Activated CD8-positive, alpha-beta memory T cell treated with anti-CD3 and anti-CD28 coated beads, Interleukin-2, amount 50 U/mL, for 48 hours (primary cell): ENCODE measurements at regions not wholly inside any gene's neighbourhood (a gene's known extent, or its start where the extent isn't known, plus 50 kb on each side); places are given as distances from the start of the nearest gene placed in this dataset.
"Not testable (repeated sequence)": the region's sequence is repeated elsewhere in the genome, so short reads cannot be mapped to it uniquely, and the experiment has no call there.

Experiments
- DNase-seq: peaks from one replicate; pipeline ENCODE4 v3.0.0-alpha.2; 2020

DNA sequence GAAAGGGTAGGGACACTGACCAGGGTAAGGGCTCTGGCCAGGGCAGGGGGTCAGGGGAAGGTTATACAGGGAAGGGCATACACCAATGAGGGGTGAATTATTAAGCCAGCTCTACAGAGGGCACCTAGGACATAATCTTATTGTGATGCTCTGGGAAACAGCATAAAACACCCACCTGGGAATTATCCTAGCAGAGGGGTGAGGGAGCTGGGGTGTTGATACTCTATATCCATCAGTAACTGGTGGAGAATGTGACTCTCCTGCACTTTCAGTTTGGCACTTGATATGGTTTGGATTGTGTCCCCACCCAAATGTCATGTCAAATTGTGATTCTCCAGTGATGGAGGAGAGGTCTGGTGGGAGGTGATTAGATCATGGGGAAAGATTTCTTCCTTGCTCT lies 291.2 kb downstream of the ASMT start:
- no peak for DNase-seq

GRCh38 chrX:1908996-1909395 lies 294.1 kb downstream of the ASMT start:
- DNase-seq, result not testable (repeated sequence)

DNA sequence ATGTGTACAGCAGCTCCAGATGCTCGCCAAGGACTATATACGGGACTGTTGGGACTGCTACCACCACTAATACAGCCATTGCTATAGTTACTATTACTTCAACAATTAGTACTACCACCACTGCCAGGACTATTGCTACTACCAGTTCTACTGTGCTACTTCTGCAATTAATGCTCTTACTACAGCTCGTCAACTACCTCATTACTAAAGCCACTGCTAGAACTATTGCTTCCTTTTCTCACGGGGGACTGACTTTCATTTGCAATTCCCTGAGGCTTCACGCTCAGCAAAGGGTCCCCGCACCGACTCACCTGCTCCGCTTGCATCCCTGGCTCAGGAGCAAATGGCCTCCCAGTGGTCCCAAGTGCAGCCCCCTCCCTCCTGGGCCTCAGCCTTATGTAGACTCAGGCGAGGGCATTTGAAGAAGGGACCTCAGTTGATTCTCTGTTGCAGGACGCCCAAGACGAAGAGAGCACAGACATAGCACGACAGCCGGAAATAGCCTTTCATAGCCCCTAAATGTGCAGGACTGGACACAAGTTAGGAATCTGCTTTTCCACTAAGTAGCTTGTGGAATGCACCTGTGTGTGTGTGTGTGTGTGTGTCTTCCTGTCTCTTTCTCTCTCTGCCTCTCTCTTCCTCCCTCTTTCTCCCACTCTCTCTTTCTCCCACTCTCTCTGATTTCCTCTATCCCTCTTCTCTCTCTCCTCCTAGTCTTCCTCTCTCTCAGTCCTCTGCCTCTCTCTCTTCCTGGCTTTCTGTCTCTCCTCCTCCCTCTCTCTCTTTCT lies 294.8 kb downstream of the ASMT start:
- DNase-seq, result no peak

DNA sequence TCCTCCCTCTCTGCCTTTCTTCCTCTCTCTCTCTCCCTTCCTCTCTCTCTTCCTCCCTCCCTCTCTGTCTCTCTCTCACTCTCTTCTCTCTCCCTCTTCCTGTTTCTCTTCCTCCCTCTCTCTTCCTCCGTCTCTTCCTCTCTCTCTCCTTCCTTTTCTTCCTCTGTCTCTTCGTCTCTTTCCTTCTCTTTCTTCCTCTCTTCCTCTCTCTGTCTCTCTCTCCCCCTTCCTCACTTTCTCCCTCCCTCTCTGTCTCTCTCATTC lies 295.3 kb downstream of the ASMT start:
- DNase-seq, result no peak

DNA sequence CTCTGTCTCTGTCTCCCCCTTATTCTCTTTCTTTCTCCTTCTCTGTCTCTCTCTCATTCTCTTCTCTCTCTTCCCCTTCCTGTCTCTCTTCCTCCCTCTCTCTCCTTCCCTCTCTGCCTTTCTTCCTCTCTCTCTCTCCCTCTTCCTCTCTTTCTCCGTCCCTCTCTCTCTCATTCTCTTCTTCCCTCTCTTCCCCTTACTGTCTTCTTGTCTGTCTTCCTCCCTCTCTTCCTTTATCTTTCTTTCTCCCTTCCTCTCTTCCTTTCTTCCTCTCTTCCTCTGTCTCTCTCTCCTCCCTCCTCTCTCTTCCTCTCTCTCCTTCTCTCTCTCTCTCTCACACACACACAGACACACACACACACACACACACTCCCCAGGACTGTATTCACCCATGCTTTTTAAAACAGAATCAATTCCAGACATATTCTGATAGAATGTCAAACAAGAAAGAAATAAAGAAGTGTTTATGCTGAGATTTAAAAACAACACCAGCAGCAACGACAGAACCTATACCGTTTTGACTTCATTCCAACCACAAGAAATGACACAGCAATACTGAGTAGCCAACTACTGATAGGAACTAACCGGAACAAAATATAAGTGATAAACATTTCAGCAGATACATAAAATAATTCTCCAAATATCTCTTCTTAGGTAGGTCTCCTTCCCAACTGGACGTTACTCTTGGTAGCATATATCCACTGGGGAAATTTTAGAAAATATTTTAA lies 296.7 kb downstream of the ASMT start:
- no peak for DNase-seq

- DNase-seq, result no peak
Observed at GRCh38 chrX:1912193-1912592, 297.3 kb downstream of the ASMT start.

DNA sequence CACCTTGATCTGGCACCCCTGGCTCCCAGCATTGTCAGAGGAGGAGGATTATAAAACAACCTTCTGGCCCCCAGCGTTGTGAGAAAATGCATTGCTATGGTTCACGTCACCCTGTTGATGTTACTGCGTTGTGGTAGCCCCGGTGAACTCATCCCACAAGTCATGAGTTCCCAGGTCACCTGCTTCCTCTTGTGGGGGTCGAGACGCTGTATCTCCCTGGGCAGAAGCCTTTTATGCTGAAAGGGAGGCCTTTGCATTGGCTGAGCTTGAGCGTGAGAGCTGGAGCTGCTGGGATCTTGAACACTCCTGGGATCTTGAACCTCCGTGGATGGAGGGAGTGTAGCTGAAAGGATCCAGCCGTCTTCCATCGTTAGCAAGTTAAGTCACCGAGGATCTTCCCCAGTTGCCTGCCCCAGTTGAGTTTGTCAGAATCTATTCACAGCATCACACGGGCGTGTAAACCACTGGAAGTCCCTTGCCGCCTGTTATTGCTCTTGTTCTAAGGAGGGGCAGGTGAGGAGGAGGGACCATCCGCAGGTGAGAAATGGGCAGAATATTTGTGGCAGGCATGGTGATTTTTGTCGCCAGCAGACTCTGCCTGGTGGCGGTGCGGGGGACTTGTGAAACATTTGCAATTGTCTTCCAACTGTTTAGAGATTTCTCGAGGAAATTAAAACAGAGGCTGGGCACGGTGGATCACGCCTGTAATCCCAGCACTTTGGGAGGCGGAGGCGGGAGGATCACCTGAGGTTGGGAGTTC lies 299.9 kb downstream of the ASMT start:
- DNase-seq, result no peak

DNA sequence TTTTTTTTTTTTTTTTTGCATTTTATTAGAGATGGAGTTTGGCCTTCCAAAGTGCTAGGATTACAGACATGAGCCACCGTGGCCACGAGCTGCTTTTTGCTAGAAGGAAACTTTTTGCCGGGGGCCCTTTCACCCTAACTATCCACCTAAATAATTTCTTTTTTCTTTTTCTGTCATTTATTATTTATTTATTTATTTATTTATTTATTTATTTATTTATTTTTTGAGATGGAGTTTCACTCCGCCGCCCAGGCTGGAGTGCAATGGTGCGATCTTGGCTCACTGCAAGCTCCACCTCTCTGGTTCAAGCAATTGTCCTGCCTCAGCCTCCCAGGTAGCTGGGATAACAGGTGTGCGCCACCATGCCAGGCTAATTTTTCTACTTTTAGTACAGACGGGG lies 303.9 kb downstream of the ASMT start:
- no peak for DNase-seq

DNA sequence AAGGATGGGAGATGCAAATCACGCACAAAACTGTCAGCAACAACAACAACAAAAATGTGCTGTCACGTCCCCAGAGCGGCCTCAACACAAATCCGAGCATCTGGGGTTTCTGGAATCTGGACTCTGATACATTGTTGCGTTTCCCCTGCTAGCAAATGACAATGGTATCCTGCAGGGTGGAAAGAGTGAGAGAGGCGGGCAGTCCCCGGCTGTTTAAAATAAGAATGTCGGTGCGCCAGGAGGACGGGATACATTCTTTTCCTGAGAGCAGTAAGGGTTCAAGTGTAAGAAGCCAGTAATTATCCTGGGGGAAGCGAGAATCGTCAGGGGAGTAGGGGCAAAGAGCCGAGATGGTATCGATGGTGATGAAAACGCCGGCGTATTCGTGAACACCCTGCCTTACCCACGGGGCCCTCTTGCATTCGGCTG lies 310.2 kb downstream of the ASMT start:
- DNase-seq, result no peak

GRCh38 chrX:1928805-1929204 lies 313.9 kb downstream of the ASMT start:
- DNase-seq, result no peak

DNA sequence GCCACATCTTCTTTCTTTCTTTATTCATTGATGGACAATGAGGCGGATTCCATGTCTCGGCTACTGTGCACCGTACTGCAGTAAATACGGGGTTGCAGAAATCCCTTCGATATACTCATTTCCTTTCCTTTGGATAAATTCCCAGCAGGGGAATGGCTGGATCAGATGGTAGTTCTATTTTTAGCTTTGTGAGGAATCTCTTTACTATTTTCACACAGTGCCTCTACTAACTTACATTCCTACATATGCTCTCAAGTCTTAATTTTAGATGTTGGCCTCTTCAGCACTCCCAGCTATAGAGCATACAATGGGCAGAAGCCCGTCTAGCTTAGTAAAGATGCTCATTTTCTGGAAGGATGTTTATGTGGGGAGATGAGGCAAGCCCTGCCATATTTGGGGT lies 317.4 kb downstream of the ASMT start:
- DNase-seq, result no peak

DNA sequence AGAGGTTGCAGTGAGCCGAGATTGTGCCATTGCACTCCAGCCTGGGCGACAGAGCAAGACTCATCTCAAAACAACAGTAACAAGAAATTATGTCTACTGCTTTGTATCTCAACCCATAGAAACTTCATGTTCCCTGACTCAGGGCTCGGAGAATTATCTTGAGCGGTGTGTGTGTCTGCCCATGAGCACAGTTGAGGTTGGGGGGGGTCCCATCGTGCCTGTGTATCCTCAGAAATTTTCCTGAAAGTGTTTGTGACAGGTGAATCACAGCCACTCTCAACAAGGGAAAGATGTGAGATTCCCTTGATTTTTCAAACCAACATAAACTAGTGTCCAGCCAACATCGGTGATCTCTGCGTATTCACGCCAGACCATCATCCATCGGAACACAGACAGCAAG lies 319.1 kb downstream of the ASMT start:
- DNase-seq, result no peak

DNA sequence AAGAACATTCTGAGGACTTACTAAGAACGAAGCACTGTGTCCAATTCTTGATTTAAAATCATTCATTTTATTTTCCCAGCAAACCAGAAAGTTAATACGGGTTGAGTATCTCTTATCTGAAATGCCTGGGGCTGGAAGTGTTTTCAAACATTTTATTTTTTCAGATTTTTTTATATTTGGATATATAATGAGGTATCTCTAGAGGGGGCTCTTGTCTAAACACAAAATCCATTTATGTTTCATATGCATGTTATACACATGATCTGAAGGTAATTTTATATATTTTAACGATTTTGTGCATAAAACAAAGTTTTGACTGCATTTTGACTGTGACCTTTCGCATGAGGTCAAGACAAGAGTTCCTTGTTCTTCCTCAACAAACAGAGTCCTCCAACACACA lies 320.9 kb downstream of the ASMT start:
- DNase-seq, result no peak

DNA sequence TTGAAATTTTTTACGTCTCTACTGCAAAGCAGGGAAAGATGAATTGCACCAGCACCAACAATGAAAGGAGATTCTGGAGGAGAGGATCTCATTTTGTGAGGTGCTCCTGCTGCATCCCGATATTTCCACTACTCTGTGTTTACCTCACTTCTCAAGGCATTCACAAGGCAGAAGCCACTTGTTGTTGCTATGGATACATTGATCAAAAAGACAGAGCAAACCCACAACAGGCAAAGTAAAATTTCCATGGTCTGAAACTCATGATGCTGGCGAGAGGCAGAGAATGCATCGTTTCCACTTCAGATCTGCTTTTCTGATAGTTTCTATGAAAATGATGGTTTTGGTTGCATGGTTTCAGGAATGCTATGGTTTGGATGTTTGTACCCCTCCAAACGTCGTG lies 323.3 kb downstream of the ASMT start:
- no peak for DNase-seq

- DNase-seq, result no peak
Observed at GRCh38 chrX:1941321-1941720, 326.5 kb downstream of the ASMT start.

- no peak for DNase-seq
Observed at GRCh38 chrX:1945879-1946278, 331.0 kb downstream of the ASMT start.

DNA sequence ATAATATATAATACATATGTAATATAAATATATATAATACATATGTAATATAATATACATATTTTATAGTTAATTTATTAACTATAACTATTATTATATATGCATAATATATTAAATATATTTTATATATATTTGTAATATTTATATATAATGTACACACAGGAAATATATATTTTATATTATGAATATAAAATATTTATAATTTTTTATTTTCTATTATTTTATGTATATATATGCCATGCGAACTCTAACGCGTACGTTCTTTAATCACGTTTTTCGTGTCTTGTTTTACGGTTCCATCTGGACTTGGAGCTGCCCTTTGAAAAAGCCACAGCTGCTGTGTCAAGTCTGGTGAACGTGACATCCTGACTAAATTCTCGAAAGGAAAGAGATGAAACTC lies 332.1 kb downstream of the ASMT start:
- no peak for DNase-seq
